ENCODE measurements at regions not wholly inside any gene's neighbourhood (a gene's known extent, or its start where the extent isn't known, plus 50 kb on each side); places are given as distances from the start of the nearest gene placed in this dataset.

- no peak for TF ChIP-seq EZH2 (IDR thresholded peaks at IDR 0.05; ENCODE audit: borderline replicate concordance, low read depth, low read length, poor library complexity, severe bottlenecking)
- TF ChIP-seq, protein P1, sequence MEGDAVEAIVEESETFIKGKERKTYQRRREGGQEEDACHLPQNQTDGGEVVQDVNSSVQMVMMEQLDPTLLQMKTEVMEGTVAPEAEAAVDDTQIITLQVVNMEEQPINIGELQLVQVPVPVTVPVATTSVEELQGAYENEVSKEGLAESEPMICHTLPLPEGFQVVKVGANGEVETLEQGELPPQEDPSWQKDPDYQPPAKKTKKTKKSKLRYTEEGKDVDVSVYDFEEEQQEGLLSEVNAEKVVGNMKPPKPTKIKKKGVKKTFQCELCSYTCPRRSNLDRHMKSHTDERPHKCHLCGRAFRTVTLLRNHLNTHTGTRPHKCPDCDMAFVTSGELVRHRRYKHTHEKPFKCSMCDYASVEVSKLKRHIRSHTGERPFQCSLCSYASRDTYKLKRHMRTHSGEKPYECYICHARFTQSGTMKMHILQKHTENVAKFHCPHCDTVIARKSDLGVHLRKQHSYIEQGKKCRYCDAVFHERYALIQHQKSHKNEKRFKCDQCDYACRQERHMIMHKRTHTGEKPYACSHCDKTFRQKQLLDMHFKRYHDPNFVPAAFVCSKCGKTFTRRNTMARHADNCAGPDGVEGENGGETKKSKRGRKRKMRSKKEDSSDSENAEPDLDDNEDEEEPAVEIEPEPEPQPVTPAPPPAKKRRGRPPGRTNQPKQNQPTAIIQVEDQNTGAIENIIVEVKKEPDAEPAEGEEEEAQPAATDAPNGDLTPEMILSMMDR (conservative IDR thresholded peaks at IDR 0.05; ENCODE audit: low read depth, low read length), result no peak
These were observed 71.6 kb upstream of the GREM2 start for GRCh38 chr1:240683576-240683975.

Data from A673 (cell line).